GM21825 (cell line): ENCODE measurements at regions not wholly inside any gene's neighbourhood (a gene's known extent, or its start where the extent isn't known, plus 50 kb on each side); places are given as distances from the start of the nearest gene placed in this dataset.
"Not testable (repeated sequence)": the region's sequence is repeated elsewhere in the genome, so short reads cannot be mapped to it uniquely, and the experiment has no call there.

ENCODE experiments used
- ATAC-seq: cut with Tn5 transposase; IDR thresholded peaks from one replicate; pipeline ENCODE4 v1.9.1; 2021; ENCODE audit warnings: mild to moderate bottlenecking, moderate library complexity; ENCODE audit not compliant: unreplicated experiment

DNA sequence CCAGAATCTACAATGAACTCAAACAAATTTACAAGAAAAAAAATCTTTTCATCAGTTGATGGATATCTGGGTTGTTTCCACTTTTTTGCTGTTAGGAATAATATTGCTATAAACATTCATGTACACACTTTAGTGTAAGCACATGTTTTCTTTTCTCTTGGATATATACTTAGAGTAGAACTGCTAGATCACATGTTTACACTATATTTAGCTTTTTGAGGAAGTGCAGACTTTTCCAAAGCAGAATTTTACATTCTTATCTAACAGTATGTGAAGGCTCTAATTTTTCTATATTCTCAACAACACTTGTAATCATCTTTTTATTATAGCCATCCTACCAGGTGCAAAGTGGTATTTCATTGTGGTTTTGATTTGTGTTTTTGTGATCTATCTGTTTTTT, 103.6 kb upstream of the RMP24 start:
- ATAC-seq = no peak

DNA sequence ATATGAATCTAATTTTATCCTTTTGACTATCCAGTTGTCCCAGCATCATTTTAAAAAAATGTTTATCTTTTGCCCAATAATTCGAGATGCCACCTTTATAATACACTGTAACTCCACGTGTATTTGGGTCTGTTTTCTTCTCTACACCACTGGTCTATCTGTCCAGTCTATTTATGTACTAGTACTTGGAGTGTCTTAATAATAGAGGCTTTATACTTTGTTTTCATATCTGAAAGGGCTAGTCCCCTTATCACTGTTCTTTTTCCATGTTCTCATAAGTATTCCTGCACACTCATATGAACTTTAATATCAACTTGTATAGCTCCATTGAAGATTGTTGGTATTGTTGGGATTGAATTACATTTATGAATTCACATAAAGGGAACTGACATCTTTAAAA, 101.1 kb upstream of the RMP24 start:
- ATAC-seq = no peak

DNA sequence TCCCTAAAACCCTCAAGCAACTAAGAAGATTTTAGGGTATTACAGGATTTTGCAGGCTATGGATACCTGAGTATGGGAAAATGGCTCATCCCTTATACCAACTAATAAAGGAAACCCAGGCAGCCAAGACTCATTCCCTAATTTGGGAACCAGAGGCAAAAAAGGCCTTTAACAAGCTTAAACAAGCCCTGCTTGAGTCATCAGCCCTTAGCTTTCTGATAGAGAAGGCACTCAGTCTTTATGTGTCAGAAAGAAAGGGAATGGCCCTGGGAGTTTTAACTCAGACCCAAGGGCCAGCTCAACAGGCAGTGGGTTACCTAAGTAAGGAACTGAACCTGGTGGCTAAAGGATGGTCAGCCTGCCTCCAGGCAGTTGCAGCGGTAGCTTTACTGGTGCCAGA, 96.9 kb upstream of the RMP24 start:
- ATAC-seq = no peak

- ATAC-seq = no peak
These were observed 96.2 kb upstream of the RMP24 start for GRCh38 chr18:35876243-35876642.

DNA sequence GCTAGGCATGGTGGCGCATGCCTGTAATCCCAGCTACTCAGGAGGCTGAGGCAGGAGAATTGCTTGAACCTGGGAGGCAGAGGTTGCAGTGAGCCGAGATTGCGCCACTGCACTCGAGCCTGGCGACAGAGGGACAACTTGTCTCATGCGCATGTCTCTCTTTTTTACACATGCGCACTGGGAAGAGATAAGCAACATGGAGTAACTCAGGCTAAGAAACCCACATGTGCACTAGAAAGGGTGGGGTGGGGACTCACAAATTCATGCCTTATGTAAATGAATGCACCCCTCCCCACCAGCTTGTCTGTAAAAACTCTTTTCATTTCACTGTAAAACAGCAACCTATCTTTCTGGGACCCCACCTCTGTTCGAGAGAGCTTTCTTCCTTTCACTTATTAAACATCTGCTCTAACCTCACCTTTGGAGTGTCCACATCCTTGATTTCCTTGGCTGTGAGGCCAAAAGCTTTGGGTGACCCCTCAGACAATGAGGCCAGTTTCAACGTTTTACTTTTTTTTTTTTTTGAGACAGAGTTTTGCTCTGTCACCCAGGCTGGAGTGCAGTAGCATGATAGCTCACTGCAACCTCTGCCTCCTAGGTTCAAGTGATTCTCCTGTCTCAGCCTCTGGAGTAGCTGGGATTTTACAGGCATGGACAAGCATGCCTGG, 91.6 kb upstream of the RMP24 start:
- ATAC-seq = no peak

DNA sequence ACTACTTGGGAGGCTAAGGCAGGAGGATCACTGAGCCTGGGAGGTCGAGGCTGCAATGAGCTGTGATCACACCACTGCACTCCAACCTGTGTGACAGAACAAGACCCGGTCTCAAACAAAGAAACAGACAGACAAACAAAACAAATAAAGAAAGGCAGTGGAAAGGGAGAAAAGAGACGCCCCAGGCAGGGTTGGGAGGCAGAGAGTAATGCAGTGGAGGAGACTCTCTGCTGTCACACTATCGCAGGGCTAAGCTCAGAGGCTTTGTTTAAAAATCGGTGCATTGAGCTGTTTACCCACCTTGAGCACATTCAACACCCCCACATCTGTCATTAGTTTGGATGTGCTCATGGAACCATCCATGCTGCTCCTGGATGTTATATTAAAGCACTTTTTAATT, 84.2 kb upstream of the RMP24 start:
- ATAC-seq = no peak

- no peak for ATAC-seq
These were observed 82.8 kb upstream of the RMP24 start for GRCh38 chr18:35889677-35890076.

DNA sequence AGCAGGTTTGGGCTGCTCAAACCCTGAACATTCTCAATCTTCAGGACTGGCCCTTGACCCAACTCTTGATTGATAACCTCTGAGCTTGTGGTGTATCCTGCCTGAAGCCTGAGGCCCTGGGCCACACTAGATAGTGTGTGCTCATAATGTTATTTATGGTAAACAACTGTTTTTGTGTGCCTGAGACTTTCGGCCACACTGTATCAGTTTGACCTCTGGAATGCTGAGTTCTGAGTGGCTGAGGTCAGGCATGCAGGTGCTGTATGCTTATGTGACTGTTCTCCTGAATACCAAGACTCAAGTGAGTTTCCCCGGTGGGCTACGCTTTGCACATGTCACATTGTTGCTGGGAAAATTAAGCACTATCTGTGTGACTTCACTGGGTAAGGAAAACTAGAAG, 82.2 kb upstream of the RMP24 start:
- no peak for ATAC-seq

DNA sequence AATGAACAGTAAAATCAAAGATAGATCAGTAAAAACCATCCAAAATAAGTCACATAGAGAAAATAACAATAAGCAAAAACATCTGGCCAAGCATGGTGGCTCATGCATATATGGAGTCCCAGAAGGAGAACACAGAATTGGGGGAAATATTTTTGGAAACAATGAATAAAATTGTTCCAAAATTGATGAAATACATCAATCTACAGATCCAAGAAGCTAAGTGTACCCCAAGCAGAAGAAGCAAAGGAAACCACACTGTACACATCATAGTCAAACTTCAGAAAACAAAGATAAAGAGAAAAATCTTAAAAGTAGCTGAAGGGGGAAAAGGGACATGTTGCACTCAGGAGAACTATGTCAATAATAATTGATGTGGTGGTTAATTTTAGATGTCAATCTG, 80.4 kb upstream of the RMP24 start:
- ATAC-seq = no peak

DNA sequence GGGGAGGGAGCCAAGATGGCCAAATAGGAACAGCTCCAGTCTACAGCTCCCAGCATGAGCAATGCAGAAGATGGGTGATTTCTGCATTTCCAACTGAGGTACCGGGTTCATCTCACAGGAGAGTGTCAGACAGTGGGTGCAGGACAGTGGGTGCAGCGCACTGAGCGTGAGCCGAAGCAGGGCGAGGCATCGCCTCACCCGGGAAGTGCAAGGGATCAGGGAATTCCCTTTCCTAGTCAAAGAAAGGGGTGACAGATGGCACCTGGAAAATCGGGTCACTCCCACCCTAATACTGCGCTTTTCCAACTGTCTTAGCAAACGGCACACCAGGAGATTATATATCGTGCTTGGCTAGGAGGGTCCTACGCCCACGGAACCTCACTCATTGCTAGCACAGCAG, 75.0 kb upstream of the RMP24 start:
- ATAC-seq = not testable (repeated sequence)

GRCh38 chr18:35904389-35905037, 68.0 kb upstream of the RMP24 start:
- no peak for ATAC-seq

DNA sequence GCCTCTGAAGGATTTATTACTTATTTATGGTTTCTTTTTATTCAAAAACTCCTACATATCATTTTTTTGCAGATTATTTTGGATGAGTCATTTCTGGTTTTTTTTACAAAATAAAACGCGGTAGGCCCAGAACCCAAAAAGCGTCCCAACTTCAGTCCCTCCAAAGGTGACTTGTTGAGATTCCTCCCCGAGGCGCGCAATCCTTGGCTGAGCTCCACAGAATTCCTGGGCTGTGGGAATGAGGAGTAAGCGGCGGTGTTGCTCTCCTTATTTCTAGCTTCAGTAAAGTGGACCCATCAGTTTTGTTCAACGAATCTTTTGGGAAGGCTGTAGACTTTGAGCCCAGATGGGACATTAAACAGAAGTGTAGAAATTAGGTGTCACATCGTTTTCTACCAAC, 67.0 kb upstream of the RMP24 start:
- no peak for ATAC-seq

GRCh38 chr18:35906291-35906690, 66.2 kb upstream of the RMP24 start:
- not testable (repeated sequence) for ATAC-seq

- ATAC-seq = no peak
These were observed 62.2 kb upstream of the RMP24 start for GRCh38 chr18:35910327-35910726.

DNA sequence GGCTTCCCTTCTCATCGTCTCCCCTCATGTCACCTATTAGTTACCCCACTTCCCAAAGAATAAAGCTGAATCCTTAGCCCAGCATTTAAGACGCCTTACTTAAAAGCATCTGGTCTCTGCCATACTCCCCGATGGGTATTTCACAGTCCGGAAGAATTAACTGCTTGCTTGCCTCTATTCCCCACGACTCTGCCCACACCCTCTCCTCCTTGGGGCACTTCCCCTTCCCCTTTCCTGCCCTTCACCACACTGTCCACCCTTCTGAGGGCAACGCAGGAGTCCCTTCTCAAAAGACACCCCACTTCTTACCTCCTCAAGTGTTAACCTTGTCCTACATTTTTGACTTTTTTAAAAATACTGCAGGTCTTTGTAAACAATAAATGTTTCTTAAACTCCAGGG, 60.1 kb upstream of the RMP24 start:
- no peak for ATAC-seq

GRCh38 chr18:35915056-35915455, 57.4 kb upstream of the RMP24 start:
- no peak for ATAC-seq

DNA sequence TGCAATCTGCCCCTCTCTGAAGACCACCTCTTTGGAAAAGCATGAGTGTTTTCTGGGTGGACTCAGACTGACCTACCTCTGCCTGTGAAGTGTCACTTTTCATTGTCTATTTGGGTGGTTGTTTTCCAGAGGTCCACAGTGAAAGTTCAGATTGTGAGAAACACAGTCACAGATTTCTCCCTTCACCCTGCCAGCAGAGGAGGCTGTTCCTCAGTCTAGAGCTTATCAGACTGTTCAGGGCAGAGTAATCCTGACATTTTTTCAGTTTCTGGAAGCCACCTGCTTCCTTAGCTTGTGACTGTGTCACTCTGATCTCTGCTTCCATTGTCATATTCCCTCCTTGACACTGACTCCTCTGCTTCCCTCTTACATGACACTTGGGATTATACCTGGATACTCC, 55.4 kb upstream of the RMP24 start:
- ATAC-seq = no peak

GRCh38 chr18:35918564-35918963, 53.9 kb upstream of the RMP24 start:
- no peak for ATAC-seq

GRCh38 chr18:35919179-35919578, 53.3 kb upstream of the RMP24 start:
- no peak for ATAC-seq

- no peak for ATAC-seq
These were observed 51.9 kb upstream of the RMP24 start for GRCh38 chr18:35920623-35921022.
